ENCODE measurements at regions not wholly inside any gene's neighbourhood (a gene's known extent, or its start where the extent isn't known, plus 50 kb on each side); places are given as distances from the start of the nearest gene placed in this dataset.

DNA sequence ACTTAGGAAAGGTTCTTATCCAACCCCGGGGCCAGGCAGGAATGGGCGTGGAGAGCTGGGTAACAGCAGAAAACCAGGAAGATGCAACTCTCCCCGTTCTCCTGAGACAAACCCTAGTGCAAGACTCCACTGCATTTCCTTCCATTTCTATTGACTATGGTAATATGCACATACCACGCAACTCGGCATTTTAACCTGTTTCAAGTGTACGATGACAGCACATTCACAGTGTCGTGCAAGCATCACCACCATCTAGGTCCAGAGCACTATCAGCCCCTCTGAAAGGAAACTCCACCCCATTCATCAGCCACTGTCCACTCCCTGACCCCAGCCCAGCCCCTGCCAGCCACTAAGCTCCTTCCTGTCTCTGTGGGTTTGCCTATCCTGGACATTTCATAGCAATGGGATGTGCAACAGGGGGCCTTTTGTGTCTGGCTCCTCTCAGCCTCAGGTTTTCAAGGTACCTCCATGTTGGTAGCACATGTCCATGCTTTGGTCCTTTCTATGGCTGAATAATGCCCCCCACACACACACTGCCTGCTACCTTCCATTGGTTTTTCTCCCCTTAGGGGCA lies 441.9 kb downstream of the SOX9 start:
- TF ChIP-seq EZH2 (IDR thresholded peaks at IDR 0.05; ENCODE audit: low read length, missing control alignments), result no peak
- TF ChIP-seq, protein P1, sequence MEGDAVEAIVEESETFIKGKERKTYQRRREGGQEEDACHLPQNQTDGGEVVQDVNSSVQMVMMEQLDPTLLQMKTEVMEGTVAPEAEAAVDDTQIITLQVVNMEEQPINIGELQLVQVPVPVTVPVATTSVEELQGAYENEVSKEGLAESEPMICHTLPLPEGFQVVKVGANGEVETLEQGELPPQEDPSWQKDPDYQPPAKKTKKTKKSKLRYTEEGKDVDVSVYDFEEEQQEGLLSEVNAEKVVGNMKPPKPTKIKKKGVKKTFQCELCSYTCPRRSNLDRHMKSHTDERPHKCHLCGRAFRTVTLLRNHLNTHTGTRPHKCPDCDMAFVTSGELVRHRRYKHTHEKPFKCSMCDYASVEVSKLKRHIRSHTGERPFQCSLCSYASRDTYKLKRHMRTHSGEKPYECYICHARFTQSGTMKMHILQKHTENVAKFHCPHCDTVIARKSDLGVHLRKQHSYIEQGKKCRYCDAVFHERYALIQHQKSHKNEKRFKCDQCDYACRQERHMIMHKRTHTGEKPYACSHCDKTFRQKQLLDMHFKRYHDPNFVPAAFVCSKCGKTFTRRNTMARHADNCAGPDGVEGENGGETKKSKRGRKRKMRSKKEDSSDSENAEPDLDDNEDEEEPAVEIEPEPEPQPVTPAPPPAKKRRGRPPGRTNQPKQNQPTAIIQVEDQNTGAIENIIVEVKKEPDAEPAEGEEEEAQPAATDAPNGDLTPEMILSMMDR (conservative IDR thresholded peaks at IDR 0.05 in 1 of 2, IDR thresholded peaks at IDR 0.05 in 1 of 2; ENCODE audit: low read depth in 1 of 2, low read length in 2 of 2), result no peak
- Histone ChIP-seq H3K27ac (ENCODE audit: insufficient read depth, low read length) (no peak overlapping the region), H3K4me3 (replicated peaks in 1 of 4; ENCODE audit: control extremely low read depth in 1 of 4, insufficient read depth in 1 of 4, low read depth in 3 of 4, low read length in 4 of 4) (no peak overlapping the region), H3K4me1 (ENCODE audit: control insufficient read depth, extremely low read depth, insufficient read depth, low read length) (no peaks in the 10 kb centered on the region), H3K9ac (ENCODE audit: insufficient read depth, low read length) (no peak overlapping the region), H3K4me2 (ENCODE audit: extremely low read depth, insufficient read depth, low read length) (no peak overlapping the region), H4K20me1 (ENCODE audit: control insufficient read depth, extremely low read depth, insufficient read depth, low read length) (no peaks in the 10 kb centered on the region), H3K9me3 (ENCODE audit: control insufficient read depth, insufficient read depth, low read depth, low read length) (no peaks in the 10 kb centered on the region), H2AFZ (ENCODE audit: low read length) (no peak overlapping the region), H3K27me3 (ENCODE audit: control insufficient read depth, insufficient read depth, low read length) (no peaks in the 10 kb centered on the region), H3K79me2 (ENCODE audit: control insufficient read depth, insufficient read depth, low read length) (no peaks in the 10 kb centered on the region), H3K36me3 (ENCODE audit: control insufficient read depth, insufficient read depth, low read length) (no peaks in the 10 kb centered on the region)
- no peak for DNase-seq (ENCODE audit: low read depth in 2 of 2)

DNA sequence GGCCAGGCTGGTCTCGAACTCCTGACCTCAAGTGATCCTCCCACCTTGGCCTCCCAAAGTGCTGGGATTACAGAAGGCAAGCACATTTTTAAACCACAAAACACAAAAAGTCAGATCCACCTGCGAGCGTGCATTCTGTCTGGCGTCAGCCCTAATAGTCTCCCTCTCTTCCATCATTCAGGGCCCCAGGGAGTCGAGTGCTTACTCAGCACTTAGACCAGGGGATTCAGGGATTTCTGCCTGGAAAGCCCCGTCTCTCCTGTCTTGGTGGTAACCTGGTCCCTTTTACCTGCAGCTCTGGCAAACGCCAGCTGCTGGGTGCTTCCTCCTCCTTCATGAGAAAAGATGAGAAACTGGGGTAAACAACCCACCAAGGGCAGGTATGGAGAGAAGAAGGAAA lies 443.1 kb downstream of the SOX9 start:
- Histone ChIP-seq H4K20me1 (ENCODE audit: control insufficient read depth, extremely low read depth, insufficient read depth, low read length) (no peaks in the 10 kb centered on the region), H3K4me2 (ENCODE audit: extremely low read depth, insufficient read depth, low read length) (no peak overlapping the region), H3K9me3 (ENCODE audit: control insufficient read depth, insufficient read depth, low read depth, low read length) (no peaks in the 10 kb centered on the region), H3K9ac (ENCODE audit: insufficient read depth, low read length) (no peak overlapping the region), H3K36me3 (ENCODE audit: control insufficient read depth, insufficient read depth, low read length) (no peaks in the 10 kb centered on the region), H3K27ac (ENCODE audit: insufficient read depth, low read length) (no peak overlapping the region), H3K79me2 (ENCODE audit: control insufficient read depth, insufficient read depth, low read length) (no peaks in the 10 kb centered on the region), H3K4me1 (ENCODE audit: control insufficient read depth, extremely low read depth, insufficient read depth, low read length) (no peaks in the 10 kb centered on the region), H3K4me3 (replicated peaks in 1 of 4; ENCODE audit: control extremely low read depth in 1 of 4, insufficient read depth in 1 of 4, low read depth in 3 of 4, low read length in 4 of 4) (no peak overlapping the region), H3K27me3 (ENCODE audit: control insufficient read depth, insufficient read depth, low read length) (no peaks in the 10 kb centered on the region), H2AFZ (ENCODE audit: low read length) (no peak overlapping the region)
- DNase-seq (ENCODE audit: low read depth in 2 of 2), result no peak
- TF ChIP-seq, protein P1 (conservative IDR thresholded peaks at IDR 0.05 in 1 of 2, IDR thresholded peaks at IDR 0.05 in 1 of 2; ENCODE audit: low read depth in 1 of 2, low read length in 2 of 2), result no peak
- TF ChIP-seq EZH2 (IDR thresholded peaks at IDR 0.05; ENCODE audit: low read length, missing control alignments), result no peak

DNA sequence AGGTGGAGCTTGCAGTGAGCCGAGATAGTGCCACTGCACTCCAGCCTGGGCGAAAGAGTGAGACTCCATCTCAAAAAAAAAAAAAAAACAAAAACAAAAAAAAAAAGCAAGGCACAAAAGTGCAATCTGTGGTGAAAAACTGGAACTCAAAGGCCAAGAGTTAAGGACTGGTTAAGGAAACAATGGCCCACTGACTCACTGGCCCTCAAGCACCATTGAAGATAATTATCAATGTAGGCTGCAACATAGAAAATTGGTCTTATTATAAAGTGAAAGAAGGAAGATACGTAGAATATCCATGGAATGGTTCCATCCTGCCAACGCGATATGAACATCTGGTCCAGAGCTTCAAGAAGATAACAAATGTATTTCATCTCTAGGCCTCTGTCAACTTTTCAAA lies 444.2 kb downstream of the SOX9 start:
- peak in 1 of 2 donors; percentile 31 for DNase-seq (ENCODE audit: low read depth in 2 of 2)
- Histone ChIP-seq H3K36me3 (ENCODE audit: control insufficient read depth, insufficient read depth, low read length) (no peaks in the 10 kb centered on the region), H4K20me1 (ENCODE audit: control insufficient read depth, extremely low read depth, insufficient read depth, low read length) (no peaks in the 10 kb centered on the region), H3K79me2 (ENCODE audit: control insufficient read depth, insufficient read depth, low read length) (no peaks in the 10 kb centered on the region), H2AFZ (ENCODE audit: low read length) (no peak overlapping the region), H3K4me3 (replicated peaks in 1 of 4; ENCODE audit: control extremely low read depth in 1 of 4, insufficient read depth in 1 of 4, low read depth in 3 of 4, low read length in 4 of 4) (no peak overlapping the region), H3K27me3 (ENCODE audit: control insufficient read depth, insufficient read depth, low read length) (no peaks in the 10 kb centered on the region), H3K4me1 (ENCODE audit: control insufficient read depth, extremely low read depth, insufficient read depth, low read length) (no peaks in the 10 kb centered on the region), H3K4me2 (ENCODE audit: extremely low read depth, insufficient read depth, low read length) (no peak overlapping the region), H3K27ac (ENCODE audit: insufficient read depth, low read length) (no peak overlapping the region), H3K9me3 (ENCODE audit: control insufficient read depth, insufficient read depth, low read depth, low read length) (no peaks in the 10 kb centered on the region), H3K9ac (ENCODE audit: insufficient read depth, low read length) (no peak overlapping the region)
- TF ChIP-seq, protein P1 (conservative IDR thresholded peaks at IDR 0.05 in 1 of 2, IDR thresholded peaks at IDR 0.05 in 1 of 2; ENCODE audit: low read depth in 1 of 2, low read length in 2 of 2), result no peak
- no peak for TF ChIP-seq EZH2 (IDR thresholded peaks at IDR 0.05; ENCODE audit: low read length, missing control alignments)

Measured in fibroblast of lung (primary cell).